ENCODE measurements at regions not wholly inside any gene's neighbourhood (a gene's known extent, or its start where the extent isn't known, plus 50 kb on each side); places are given as distances from the start of the nearest gene placed in this dataset.
"Not testable (repeated sequence)": the region's sequence is repeated elsewhere in the genome, so short reads cannot be mapped to it uniquely, and the experiment has no call there.

DNA sequence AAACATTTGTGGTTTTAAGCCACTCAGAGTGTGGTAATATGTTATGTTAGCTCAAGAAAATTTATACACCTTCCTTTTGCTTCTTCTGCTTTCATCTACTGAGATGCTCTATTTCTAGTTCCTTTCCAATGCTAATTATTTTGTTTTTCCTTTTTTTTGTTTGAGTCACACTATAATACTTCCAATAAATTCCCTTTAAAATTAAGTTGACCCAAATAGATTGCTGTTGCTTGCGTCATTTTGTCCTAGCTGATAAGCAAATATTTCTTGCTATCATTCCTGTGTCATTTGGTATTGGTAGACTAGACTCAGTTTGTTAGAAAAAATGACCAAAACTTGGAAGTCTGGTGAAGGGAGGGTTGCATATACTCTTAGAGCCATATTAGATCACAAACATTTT, 437.0 kb upstream of the CNTN6 start:
- no peak for DNase-seq (ENCODE audit: low spot score)

DNA sequence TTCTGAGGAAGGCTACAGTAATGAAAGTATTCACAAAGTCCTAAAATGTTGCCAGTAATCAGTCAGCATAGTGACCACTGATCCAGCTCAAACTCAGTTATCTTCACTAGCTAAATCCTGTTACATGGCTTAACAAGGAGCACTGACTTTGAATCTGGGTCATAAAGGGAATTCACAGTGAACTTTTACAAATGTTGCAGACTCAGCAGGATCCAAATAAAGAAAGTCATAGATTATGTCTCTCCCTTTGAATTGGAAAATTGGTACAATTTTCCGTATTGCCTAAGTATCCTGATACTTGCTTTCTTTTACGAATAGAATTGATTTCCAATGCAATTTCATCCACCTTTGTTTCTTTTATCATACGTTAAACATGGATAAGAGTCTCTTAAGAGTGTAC, 431.5 kb upstream of the CNTN6 start:
- DNase-seq (ENCODE audit: low spot score): no peak

DNA sequence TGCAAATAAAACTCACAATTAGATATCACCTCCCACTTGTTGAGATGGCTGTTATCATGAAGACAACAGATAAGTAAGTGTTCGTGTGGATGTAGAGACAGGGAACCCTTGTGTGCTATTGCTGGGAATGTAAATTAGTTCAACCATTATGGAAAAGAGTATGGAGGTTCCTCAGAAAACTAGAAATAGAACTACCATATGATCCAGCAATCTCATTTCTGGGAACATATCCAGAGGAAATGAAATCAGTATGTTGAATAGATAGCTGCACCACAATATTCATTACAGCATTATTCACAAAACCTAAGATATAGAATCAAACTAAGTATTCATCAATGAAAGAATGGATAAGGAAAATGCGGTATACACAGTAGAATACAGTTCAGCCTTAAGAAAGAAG, 418.7 kb upstream of the CNTN6 start:
- DNase-seq (ENCODE audit: low spot score): no peak

DNA sequence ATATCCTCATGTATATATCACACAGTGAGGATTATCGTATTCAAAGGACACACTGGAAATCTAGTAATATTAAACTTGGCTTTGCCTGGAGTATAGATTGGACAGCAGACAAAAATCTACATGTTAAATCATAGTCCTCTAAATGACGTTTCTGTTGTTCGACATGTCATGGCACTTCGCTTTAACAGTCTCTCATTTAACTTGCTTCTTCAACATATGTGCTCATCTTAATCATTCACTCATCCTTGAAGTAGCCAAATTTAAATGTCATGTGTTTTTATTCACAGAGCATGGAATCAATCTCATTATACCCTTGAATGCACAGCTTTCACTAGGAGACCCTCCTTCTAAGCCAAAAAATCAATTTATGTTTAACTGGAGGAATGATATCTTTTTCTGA, 417.0 kb upstream of the CNTN6 start:
- DNase-seq (ENCODE audit: low spot score): no peak

DNA sequence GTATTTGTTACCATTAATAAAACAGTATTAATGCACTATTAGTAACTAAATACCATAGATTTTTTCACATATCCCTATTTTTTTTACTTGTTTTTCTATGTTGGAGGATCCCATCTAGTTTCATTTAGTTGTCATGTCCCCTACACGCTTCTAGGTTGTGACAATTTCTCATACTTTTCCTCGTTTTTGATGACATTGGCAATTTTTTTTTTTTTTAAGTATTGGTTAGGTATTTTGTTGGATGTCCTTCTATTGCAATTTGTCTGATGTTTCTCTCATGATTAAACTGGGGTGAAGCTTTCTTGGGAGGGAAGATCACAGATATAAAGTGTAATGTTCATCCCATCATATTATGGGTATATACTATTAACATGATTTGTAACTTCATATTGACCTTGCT, 409.1 kb upstream of the CNTN6 start:
- no peak for DNase-seq (ENCODE audit: low spot score)

DNA sequence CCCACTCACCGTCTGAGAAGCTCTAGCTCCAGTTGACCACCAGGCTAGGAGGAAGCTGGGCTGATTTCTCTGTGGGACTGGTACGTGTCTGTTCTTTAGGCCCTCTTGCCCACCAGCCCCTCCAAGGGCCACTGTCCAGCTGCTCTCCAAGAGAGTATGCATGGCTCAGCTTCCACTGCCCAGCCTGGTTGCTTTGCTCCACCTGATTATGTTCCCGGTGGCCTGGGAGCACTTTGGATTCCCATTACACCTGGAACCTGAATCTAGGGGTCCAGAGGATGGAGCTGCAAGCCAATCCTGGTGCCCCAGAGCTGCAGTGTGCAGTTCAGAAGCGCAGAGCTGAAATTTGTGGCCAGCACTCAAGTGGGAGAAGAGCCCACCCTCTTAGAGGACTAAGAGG, 402.1 kb upstream of the CNTN6 start:
- no peak for DNase-seq (ENCODE audit: low spot score)

DNA sequence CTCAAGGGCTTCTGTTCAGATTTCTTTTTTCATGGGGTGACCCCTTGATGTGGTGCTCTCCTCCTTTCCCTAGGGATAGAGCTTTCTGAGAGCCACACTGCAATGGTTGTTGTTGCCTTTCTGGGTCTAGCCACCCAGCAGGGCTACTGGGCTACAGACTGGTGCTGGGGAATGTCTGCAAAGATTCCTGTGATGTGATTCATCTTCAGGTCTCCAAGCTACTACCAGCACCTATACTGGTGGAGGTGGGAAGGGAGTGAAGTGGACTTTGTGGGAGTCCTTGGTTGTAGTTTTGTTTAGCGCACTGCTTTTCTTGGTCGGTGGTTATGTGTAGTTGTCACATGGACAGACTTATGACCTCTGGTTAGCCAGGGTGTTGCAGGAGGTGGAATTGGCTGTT, 392.3 kb upstream of the CNTN6 start:
- DNase-seq (ENCODE audit: low spot score): no peak

DNA sequence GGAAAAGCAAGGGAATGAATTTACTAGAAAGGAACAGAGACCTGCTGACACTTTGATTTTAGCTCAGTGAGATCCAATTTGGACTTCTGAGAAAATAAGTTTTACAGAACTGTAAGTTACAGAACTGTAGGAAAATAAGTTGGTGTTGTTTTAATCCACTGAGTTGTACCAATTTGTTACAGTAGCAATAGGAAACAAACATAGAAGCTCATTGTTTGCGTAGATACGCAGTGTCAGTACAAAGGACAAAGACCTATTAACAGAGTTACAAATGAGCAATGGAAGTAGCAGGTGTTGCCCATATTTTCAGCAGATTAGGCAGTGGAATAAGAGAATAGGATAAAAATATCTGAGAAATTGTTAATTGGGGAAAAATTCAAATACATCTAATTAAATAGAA, 385.8 kb upstream of the CNTN6 start:
- DNase-seq (ENCODE audit: low spot score): no peak

DNA sequence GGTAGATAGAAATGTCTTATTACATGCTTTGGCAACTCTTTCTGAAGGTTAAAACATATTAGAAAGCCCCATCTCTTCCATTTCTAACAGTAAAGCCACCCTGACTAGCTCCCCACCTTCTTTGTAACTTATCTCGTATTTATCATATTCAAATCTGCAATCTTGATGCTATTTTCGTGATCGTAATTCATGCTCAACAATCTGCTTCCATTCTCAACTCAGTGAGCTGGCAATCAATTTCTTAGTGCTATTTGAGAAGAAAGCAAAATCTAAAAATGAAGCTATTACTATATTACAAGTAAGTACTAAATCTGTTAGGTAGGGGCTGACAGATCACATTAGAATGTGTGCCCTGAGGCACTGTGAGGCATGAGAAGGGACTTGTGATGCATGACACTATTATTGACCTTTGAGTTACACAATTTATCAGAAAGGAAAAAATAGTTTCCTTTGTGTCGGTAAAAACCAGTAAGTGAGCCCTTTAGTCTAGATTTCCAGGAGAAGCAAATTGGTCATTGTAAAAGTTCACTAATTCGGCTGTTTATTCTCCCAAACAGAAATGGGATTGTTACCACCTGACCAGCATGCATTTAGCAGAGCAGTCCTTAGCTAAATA, 379.7 kb upstream of the CNTN6 start:
- DNase-seq (ENCODE audit: low spot score): no peak

DNA sequence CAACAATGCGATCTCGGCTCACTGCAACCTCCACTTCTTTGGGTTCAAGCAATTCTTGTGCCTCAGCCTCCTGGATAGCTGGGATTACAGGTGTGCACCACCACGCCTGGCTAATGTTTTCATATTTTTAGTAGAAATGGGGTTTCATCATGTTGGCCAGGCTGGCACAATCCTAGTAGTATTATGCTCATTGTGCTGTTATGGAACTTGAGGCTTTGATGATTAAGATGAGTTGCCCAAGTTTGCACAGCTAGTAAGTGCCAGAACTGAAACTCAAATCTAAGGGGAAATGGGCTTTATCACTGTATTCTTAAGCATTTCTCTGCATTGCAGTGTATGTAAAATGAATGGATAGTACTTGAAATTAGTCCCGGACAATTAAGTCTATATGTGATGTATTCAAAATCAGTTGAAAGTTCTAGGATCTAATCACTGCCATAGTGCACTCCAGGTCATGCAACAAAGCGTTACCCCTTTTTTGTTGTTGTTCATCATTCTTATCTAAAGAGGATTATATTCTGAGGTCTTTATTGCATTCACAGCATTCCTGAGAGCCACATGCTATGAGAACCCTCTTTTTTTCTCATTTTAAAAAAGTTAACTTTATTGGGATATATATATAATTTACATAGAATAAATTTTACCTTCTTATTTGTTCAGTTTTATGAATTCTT, 378.7 kb upstream of the CNTN6 start:
- DNase-seq (ENCODE audit: low spot score): no peak

DNA sequence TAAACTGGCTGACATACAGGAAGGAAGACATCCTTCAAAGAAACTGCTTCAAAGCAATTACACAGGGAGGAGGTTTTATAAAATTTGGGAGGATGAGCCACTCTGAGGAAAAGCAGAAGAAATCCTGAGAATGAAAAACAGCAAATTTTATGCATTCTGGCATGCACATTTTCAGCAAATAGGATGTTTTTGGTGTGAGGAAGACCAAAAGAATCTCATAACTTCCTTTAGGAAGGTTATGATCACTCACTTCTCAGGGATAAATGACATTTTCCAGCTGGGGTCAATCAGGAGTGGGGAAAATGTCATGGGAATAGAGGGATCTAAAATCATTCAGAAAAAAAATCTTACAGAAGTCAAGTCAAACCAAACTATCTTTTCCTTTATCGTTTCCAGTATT, 371.7 kb upstream of the CNTN6 start:
- DNase-seq (ENCODE audit: low spot score): no peak

DNA sequence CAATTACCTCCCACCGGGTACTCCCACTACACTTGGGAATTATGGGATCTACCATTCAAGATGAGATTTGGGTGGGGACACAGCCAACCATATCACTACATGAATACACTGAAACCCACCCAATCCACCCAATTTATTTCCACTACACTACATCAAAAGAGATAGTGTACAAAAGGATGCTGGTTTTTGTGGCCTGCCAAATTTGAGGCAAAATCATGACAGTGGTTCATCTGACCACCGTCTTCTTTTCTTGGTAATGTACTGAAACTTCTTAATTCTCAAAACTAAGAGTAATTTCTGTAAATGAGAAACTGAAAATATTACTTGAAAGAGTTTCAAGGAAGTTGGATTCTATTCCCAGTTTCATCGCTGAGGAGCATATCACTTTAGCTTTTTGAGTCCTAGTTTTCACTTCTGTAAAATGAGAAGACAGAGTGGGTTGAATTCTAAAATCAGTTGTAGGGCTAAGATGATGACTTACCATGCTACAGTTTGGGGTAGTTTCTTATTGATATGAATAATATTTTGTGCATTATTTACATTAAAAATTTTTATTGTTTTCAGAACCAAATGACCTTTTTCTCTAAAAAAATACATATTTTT, 360.4 kb upstream of the CNTN6 start:
- DNase-seq (ENCODE audit: low spot score): no peak

DNA sequence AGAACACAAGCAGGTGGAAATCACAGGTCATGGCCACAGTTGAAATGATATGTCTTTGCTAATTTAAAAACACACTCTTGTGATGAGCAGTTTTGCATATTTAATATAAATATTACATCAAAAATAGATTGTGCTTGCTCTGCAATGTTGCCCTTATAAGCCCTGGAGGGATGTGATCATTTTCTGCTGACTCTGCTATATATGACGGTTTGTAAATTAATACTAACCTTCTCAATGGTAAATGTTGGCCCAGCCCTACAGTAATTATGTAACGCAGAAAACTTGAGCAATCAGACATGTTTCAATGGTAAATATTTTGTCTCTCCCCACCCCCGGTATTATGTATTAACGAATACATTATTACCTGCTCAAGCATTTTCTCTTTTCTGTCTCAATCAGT, 359.5 kb upstream of the CNTN6 start:
- no peak for DNase-seq (ENCODE audit: low spot score)

DNA sequence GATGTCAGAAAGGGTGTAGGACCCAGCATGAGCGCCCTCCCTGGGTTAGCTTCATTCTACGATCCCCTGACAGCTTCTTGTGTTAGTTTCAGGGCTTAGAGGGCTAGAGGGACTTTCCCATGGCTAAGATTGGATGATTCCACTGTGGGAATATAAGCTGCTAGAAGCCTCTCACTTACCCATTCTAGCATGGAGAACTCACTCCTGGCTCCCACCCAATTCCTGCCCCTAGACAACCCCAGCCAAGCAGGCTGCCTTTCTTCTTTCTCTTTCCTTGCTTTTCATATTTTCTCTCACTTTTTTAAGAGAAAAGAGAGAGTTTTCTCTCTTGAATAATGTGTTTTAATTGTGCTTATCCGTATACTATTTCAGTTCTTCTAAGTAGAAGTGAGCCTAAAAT, 335.1 kb upstream of the CNTN6 start:
- no peak for DNase-seq (ENCODE audit: low spot score)

DNA sequence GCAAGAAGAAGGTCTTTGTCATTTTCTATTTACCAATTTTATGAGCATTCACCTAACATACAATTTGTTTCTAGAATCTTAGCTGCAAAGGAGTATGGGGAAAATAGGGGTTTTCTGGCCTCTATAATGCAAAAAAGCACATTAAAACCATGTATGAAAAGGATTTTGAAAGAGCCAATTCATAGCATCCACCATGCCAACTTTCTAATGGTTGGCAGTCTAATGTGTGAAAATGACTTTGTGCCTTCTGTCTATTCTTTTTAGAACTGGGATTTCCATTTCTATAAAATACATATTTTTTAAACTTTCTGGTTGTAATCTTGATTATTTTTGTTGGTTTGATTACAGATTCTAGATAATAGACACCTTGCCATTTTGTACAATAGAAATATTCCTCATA, 333.7 kb upstream of the CNTN6 start:
- DNase-seq (ENCODE audit: low spot score): no peak

DNA sequence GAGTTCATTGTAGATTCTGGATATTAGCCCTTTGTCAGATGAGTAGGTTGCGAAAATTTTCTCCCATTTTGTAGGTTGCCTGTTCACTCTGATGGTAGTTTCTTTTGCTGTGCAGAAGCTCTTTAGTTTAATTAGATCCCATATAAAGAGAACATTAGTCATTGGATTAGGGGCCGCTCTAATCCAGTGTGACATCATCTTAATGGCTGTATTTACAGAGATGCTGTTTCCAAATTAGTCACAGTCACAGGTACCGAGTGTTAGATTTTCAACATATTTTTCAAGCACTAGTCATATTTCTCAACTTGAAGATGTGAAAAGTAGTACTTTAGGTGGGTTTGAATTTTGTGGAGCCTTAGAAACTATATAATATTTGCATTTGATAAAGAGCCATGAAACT, 319.4 kb upstream of the CNTN6 start:
- not testable (repeated sequence) for DNase-seq (ENCODE audit: low spot score)

DNA sequence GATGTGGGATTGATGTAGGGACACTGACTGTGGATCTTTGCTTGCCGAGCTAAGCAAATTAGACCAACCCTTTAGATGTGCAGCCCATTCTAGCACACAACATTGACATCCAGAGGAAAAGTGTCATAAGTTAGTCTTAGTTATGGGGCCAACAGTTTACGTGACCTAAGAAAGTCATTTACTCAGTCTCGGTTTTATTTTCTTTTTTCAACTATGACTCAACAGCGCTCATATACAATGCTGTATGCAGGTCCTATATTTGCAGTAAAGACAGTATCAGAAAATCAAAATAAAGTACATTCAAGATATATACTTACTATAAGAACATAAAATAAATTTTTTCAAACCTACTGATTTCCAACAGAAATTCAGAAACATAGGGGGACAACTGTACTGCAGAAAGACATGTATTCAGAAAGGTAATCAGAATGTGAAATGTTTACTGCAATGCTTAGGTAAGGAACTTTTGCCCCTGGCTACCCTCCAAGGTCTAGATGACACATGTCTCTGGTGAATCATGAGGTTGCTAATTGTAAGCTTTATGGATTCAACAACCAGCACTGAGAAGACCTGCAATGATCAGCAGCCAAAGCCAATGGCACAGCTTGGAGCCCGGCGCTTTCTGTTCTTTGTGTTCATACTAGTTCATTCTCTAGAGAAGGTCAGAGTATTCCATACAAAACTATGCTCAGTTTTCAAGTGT, 317.5 kb upstream of the CNTN6 start:
- no peak for DNase-seq (ENCODE audit: low spot score)

DNA sequence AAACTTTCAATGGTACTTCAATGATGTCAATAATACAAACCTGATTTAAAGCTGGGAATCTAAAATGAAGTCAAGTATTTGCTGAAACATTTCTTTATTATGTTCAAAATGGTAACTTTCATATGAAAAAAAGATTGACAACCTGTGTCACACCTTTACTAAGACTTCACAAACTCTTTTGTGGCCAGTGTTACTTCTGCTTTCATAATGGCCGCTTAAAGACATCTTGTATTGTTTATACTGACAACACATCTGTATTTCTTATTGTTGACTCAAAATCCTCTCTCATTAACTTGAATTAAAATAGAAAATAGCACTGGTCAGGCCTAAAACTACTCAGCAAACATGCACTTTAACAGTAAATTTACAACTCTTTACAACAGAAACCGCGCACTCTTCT, 312.3 kb upstream of the CNTN6 start:
- no peak for DNase-seq (ENCODE audit: low spot score)

DNA sequence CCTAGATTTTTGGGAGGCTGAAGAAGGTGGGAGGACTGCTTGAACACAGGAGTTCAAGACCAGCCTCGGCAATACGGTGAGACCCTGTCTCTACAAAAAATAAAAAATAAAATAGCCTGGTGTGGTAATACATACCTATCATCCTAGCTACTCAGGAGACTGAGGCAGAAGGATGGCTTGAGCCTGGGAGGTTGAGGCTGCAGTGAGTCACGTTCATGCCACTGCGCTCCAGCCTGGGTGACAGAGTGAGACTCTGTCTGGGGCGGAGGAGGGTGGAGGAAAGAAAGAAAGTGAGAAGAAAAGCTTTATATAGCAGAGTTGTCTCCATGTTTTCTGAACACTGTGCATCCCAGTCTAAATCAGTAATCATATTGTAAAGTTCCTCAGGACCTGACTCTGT, 301.4 kb upstream of the CNTN6 start:
- no peak for DNase-seq (ENCODE audit: low spot score)

DNA sequence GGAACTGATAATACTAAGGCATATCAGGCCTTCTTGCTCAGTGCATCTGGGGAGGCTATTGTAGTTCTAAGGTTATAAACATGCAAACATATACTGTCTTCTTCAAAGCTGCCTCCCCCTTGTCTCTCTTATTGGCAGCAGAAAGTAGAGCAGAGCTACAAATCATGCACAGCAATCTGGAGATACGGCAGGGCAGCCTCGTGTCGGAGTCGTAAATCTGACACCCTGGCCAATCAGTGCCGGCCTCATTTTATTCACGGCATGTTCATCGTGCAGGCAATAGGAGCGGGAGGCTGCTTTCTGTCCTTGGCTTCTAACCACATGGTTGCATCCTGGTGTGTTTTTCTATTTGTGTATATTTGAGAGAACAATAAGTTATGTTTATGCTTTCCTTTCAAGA, 300.2 kb upstream of the CNTN6 start:
- DNase-seq (ENCODE audit: low spot score): no peak

DNA sequence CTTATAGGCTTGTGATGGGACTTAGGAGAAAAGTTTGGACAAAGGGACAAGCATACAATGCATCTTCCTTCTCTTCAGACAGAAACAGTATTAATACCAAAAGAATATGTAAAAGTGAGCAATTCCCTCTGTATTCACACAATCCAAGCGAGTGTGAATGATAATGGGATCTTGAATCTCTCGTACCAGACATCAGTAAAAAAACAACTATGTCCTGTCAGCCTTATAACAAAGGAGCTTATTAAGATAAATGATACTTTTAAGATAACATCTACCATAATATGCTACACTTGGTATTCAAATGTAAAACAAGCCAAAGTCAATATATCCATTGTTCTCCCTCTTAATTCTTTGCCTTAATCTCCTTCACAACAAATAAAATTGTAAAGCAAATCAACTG, 288.6 kb upstream of the CNTN6 start:
- DNase-seq (ENCODE audit: low spot score): no peak

DNA sequence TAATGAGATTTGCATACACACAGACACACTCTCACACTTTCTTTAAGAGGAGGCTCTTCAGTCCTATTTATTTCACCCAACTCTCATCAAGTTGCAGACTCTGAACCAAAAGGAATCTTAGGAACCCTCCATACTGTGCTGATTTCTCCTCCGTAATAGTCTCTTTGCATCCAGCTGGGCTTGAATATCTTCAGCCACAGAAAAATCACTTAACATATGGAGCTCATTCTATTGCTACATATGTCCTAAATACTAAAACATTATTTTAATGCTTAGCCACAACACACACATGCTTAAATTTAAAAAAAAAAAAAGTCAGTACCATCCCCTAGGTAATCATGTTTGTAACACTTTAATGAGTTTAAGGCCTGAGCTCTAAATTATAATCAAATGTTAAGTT, 287.5 kb upstream of the CNTN6 start:
- no peak for DNase-seq (ENCODE audit: low spot score)

DNA sequence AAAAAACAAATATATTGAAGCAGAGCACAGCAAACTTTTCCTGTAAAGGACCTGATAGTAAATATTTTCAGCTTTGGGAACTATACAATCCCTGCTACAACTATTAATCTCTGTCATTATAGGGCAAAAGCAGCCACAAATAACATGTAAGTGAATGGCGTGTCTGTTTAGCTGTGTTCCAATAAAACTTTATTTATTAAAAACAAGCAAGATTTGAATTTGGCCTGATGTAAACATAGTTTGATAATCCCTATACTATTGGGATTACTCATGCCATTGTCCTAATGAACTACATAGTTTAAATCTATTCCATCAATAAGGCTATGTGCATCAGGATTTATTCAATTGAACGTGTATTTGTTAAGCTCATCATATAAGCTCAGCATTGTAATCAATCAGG, 286.8 kb upstream of the CNTN6 start:
- no peak for DNase-seq (ENCODE audit: low spot score)
